LHCN-M2 (cell line): ENCODE measurements at regions not wholly inside any gene's neighbourhood (a gene's known extent, or its start where the extent isn't known, plus 50 kb on each side); places are given as distances from the start of the nearest gene placed in this dataset.

Experiments
- DNase-seq: peaks from one replicate; pipeline ENCODE4 v3.0.0-alpha.2; 2012; ENCODE audit warnings: low read depth

DNA sequence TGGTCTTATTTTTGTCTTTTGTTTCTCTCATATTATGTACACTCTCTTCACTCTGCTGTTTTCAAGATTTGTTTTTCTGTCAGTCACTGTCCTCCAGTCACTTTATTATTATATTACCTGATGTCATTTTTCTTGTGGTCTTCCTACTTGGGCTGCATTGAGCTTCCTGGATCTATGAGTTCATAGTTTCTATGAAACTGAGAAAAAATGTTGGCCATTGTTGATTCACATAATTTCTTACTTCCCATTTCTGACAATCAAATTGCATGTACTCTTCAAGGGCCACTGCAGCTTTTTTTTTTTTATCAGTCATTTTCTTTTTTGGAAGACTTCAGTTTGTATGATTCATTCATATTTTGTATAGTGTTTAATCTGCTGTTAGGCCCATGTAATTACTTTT, 1180.6 kb upstream of the GBE1 start:
- DNase-seq = no peak

DNA sequence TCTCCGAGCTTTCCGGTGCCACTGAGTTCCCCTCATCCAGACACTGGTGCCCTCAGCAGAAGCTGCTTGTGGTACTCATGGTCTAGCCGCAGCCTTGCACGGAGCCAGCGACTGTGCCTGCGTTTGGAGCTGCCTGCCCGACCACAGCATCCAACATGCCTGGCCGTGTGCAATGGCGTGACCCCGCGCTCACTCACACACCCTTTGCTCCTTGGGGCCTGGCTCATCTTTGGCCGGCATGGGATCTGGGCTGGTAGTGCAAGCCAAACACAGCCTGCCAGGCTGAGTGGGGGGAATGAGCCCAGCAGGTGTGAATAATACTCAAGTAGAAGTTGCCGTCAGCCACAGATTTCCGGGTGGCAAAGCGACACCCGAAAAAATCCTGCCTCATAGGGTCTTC, 1178.7 kb upstream of the GBE1 start:
- no peak for DNase-seq

DNA sequence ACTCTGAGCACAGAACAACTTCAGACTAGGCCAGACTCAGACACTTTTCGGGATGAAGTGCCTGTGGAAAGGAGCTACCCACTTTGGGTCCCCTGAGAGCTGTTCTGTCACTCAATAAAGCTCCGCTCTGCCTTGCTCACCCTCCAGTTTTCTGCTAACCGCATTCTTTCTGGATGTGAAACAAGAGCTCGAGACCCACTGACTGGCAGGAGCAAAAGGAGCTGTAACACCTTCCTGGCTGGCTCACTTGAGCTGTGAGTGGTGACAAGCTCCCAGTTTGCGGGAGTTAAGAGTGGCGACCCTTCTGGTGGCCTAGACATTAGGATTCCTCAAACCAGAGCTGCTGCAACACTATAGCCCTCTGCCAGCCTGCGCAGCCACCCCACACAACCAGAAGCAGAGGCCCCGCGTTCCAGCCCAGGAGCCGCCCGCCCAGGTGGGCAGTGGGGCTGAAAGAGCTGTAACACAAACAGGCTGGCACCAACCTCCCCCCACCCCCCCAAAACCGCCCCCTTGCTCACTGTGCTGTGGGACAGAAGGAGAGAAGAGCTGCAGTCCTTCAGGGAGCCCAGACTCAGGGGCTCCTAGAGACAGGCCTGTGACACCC, 1178.1 kb upstream of the GBE1 start:
- no peak for DNase-seq

DNA sequence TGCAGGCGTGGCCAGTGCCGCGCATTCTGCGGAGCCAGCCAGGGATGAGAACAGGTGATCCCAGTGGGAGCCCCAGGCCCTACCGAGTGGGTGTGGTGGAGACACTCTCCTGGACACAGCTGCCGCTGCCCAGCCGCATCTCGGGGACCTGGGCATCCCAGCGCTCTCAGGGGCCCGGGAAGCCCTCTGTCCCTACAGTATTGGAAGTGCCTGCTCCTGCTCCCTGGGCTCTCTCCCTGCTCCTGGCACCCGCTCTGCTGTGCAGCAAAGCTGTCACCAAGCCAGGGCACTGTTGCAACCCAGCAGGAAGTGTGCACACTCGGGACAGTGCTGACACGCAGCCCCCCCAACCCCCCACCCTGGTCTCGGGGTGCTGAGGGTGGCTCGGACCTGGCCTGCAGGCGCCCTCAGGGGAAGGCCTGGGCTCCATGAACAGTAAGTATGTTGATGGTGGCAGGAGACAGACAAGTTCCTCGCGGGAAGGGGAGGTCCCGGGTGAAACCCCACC, 1177.4 kb upstream of the GBE1 start:
- no peak for DNase-seq

DNA sequence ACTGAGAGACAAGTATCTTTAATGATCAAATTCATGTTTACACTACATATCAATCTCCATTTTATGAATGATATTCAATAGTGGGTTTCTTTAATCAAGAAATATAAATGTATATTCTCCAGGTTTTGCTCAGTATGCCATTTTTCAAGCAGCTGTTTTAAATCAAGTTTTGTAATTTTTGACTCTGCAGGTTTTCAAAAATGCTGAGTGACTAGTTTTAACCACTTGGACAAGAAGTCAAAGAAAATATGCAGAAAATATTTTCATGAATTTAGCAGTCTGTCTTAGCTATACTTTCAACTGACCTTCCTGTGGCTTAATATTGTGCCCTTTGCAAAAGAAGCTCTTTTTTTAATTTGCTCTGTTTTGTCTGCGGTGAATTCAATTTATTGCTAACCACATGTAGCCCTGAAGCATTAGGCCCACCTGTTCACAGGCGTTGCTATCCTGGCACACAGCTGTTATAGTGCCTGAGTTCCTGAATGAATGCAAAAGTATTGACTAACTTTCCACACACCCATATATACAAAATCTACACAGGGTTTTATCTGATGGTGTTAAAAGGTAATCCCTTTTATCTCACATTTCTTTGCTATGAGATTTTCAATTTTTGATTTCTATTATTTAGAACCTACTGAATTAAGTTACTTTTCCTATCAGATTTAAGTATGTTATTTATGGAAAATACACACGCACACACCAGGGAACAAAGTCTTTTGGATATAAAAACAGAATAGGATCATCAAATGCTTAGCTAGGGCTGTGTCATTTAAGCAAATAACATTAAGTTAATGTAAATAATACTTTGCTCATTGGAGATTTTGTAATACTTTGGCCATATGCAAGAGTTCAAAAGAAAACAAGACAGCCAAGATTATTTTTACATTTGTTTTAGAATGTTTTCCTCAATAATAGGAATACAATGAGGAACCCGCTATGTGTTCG, 1166.1 kb upstream of the GBE1 start:
- DNase-seq = no peak

DNA sequence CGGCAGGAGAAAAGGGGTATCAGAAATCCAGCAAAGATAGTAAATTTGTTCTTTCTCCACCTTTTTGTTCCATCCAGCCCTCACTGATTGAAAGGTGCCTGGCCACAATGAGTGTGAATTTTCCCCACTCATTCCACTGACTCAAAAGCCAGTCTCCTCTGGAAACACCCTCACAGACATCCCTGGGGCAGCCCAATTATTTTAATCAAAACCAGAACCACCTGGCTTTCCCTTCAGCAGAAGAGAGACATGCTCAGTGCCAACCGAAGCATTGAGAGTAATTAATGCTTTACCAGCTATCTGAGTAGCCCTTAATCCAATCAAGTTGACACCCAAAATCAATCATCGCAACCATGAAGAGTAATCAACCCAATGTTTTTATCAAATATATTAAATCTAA, 1129.6 kb upstream of the GBE1 start:
- no peak for DNase-seq

DNA sequence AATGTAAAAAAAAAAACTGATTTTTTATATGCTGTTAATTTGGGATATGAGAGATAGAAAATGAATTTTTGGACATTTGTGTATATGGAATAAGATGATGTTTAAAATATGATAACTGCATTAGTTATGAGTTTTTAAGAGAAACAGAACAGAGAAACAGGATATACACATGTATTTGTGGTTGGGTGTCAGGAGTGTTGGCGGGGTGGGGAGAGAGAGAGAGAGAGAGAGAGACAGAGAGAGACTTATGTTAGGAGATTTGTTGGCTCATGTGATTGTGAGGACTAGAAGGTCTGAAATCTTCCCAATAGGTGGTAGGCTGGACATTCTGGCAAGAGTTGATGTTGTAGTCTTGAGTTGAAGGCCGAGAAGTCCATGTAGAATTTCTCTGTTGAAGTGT, 1121.6 kb upstream of the GBE1 start:
- DNase-seq = no peak

DNA sequence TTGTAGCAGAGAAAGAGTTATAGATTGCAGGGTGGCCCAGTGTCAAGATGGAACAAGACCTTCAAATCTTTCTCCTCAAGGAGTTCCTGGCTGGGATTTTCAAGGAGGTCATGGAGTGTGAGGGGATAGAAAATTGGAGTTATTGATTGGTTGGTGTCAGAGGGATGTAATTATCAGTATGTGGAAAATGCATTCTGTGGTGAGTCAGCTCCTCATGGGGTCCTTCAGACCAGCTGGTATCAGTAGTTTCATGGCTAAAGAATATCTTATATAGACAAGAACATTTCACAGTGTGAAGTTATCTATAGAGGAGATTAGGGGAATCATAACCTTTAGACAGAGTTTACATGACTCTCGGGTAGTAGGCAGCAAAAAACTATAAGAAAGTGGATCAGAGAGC, 1114.0 kb upstream of the GBE1 start:
- no peak for DNase-seq

DNA sequence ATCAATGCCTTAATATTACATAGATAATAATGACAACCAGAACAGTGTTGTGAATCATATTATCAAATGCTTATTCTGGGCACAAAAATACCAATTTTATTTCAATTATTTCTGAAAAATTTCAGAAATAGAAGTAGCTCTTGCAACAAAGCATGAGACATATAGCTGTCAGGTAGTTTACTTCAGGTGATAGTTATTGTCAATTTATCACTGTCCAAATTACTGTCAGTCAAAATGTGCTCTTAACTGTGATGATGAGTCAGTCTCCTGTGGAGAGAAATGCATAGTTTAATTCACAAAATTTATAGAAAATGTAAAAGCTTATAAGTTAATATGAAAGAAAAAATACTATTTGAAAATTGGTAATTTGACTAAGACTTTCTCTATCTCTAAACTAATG, 1078.4 kb upstream of the GBE1 start:
- no peak for DNase-seq

DNA sequence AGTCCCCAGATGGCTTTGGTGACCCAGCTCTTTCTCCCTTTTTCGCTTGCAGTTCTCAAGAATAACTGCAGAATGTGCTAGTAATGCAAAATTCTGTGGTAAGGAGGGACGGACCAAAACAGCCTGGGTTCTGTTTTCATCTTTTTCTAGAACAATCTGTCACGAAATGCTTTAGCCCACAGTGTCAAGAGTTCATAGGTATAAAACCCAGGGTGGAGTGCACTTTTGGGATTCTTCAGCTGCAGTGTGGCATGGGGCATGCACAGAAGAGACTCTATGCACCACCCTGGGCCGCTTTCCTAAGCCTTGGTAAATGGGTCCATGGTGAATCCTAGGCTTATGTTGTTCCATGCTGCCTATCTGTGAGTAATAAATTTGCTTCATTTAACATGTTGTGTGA, 1072.7 kb upstream of the GBE1 start:
- DNase-seq = no peak

DNA sequence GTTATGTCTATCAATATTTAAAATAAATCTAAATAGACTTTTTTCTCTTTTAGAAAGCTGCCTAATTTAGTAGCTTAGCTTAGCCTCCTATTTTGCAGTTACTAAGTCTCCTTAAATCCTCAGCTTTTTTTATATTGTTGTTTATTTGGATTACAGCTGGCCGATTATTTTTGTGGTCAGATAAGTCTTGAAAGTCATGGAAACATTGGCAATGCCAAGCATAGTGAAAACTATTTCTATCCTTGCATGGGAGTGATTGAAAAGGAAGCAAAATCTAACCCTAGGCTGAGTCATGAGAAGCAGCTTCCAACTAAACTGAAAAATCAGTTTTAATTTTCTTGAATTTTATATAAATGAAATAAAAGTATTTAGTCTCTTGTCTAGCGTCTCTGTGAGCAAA, 1063.0 kb upstream of the GBE1 start:
- DNase-seq = no peak

DNA sequence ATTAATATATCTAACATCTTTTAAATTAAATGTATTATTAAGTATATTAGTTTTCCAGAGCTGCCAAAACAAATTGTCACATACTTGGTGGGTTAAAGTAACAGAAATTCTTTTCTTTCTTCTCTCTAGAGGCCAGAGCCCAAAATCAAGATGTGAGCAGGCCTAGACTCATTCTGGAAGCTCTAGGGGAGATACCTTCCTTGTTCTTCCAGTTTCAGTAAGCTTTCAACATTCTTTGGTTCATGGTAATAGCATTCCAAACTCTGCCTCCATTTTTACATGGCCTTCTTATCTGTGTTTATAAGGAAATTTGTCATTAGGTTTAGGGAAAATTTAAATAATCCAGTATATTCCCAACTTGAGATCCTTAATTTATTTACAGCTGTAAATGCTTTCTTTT, 1054.6 kb upstream of the GBE1 start:
- DNase-seq = no peak

DNA sequence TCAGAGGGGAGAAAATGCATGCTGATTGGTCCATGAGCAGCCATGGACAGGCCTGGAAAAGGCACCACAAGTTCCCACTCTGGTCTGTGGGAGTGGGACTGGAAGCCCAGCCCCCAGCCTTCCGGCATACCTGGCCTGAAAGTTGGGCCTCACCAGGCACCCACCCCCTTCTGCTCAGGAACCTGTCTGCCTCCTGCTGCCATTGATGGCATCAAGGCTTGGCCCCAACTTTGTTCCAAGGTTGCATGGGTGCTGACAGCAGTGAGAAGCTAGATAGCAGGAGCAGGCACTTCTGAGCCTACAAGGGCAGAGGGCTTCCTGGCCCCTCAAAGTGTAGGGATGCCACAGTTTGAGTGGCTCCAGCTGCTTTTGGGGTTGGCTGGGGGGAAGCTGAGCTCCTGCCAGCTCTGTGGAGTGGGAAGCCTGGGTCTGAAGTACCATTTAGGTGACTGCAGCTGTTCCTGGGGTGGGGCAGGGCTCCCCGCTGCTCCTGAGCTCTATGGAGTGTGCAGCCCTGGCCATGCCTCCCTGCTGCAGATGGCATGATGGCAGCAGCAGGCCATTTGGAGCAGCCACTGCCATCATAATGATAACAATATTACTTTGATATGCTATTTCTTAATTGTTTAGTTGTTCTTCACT, 1054.1 kb upstream of the GBE1 start:
- no peak for DNase-seq

DNA sequence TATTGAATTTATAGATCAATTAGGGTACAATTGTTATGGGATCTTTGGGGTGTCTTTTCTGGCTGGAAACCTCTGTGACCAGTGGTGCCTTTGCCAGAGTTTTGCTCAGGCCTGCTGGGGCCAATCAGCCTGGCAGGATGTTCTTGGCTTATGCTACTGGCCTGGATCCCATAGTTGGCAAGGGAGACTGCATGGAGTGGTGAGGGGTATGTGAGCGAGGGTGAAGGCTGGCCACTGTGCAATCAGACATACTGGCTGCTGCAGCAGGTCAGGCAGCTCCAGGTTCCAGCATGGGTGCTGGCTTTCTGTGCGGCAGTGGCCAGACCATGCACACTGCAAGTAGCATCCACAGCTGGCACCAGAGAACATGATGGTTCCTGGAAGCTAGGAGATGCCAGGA, 1053.2 kb upstream of the GBE1 start:
- DNase-seq = no peak

DNA sequence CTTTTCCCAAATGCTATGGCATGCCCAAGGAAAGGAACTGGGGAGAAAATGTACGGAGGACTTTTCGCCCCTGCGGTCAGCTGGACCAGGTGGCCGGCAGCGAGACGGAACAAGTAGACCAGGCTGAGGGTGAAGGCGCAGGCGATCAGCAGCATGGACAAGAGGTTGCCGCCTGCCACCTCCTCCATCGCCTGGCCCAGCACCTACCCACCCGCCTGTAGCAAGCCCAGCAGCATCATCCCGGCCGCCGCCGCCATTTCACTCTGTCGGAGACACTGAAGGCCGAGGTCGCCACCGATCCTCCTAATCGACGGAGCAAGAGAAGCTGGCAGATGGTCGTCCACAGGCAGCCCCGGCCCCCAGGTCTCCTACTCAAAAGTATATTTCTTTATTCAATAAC, 1046.3 kb upstream of the GBE1 start:
- no peak for DNase-seq

DNA sequence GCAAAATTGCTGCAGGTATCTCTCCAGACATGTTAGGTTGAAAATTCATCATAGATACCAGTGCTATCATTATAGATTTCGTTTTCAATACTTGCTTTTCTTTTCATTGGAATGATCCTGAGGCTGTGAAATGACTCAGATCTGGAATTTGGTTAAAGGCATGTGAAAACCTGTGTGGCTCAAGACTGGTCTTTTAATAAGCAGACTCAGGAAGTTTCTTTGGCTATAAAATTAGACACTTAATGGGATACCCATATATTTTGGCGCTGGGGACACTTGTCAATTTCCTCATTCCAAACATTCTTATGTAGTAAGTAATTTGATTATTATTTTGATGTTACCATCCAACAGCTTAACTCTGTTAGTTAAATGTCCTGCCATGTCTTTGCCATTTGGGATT, 1041.1 kb upstream of the GBE1 start:
- DNase-seq = no peak

DNA sequence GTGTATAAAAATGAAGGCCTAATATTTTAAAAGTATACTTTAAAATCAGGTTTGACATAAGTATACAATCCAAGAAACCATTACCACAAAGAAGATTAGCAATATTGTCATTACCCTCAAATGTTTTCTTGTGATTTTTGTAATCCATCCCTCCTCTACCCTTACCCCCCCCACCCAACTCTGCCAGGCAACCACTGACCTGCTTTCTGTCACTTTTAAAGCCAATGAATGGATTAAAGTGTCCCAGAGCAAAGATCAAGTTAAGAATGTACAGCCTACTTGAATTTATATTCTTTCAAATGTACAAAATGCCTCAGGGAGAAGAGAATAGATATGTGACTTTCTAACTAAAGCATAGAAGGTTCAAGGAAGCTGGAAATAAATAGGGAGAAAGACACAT, 1038.8 kb upstream of the GBE1 start:
- no peak for DNase-seq

DNA sequence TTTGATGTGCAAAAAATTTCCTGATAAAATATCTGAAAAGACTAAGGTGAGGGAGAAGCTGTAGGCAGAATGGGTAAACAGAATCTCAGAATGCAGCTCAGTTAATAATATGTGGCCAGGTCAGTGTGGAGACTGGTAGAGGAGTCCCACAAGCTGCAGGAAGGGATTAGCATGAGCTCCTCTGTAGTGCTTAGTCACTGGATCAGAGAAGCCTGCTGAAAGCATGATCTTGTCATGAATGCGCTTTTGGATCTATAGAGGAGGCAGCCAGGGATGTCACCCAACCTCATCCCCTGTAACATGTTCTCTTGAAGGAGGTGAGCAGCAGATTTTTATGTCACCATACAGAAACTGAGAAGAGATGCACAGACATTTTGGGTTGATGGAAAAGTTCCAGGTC, 1035.3 kb upstream of the GBE1 start:
- DNase-seq = no peak

DNA sequence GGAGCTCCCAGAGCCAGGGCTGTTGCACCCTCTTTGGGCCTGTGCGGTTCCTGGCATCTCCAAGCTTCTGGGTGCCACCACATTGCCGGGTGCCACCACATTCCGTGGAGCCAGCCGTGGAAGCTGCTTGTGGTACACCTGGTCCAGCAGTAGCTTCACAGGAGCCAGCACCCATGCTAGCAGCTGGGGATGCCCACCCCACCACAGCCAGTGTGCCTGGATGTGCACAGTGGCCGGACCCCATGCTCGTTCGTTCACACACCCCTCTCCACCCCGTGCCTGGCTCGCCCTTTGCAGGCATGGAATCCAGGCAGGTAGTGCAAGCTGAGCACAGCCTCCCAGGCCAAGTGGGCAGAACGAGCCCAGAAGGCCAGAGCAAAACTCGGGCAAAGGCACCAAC, 1029.8 kb upstream of the GBE1 start:
- no peak for DNase-seq

DNA sequence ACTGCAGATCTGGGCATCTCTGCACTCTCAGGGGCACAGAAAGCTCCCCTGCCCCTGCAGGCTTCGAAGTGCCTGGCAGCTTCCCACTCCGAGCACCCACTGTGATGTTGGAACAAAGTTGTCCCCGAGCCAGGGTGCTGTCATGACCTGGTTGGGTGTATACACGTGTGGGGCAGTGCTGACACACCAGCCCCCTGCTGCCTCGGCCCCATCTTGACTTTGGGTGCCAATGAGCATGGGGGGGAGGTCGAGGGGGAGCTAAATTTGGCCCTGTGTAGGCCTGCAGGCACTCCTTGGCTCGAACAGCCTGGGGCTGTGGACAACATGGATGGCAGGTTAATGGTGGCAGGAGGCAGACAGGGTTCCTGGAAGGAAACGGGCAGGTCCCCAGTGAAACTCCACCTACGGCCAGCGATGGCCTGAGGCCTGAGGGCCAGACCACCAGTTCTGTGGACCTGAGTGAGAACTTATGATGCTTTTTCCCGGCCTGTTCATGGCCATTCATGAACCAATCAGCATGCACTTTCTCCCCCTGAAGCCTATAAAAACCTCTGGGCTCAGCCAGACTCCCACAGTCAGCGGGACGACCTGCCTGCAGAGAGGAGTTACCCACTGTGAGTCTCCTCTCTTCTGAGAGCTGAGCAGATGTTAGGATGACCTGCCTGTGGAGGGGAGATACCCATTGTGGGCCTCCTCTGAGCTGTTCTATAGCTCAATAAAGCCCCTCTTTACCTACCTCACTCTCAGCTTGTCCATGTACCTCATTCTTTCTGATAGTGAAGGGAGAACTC, 1029.1 kb upstream of the GBE1 start:
- no peak for DNase-seq

DNA sequence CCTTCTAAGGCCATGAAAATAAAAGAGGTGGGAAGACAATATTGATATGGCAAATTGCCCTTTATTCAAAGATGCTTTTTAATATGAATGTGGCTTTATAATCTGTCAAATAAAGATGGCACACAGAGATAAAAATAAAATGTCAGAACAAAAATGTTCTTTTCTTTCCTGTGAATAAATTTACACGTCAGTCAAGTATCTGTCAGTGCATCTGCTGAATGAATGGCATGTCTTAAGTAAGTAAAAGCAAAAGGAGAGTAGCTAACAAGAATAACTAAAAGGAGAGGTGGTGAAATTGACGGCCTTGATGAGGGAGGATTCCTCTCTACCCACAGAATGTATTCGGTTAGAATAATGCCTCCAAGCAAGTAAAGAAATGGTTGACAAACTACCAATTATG, 1021.7 kb upstream of the GBE1 start:
- no peak for DNase-seq

DNA sequence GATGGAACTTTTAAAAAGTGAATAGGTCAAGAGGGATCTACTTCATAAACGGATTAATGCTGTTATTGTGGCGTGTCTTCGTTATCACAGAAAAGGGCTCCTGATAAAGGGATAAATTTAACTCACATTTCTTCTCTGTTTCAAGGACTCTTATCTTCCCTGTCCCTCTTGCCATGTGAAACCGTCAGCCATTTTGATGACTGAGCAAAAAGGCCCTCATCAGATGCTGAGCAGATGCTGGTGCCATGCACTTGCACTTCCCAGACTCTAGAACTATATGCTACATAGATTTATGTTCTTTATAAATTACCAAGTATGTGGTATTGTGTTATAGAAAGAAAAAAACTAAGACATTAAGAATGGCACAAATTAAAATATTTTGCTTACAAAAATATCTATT, 1011.8 kb upstream of the GBE1 start:
- DNase-seq = no peak
